OCI-LY1 (cell line): ENCODE measurements at regions not wholly inside any gene's neighbourhood (a gene's known extent, or its start where the extent isn't known, plus 50 kb on each side); places are given as distances from the start of the nearest gene placed in this dataset.
"Not testable (repeated sequence)": the region's sequence is repeated elsewhere in the genome, so short reads cannot be mapped to it uniquely, and the experiment has no call there.

Experiments
- CTCF ChIP-seq: fragments of 200-600 bp; sonication (generic), shearing (Covaris generic); IDR thresholded peaks from 2 replicates; pipeline ENCODE4 v1.5.1; 2017; ENCODE audit warnings: mild to moderate bottlenecking, antibody characterized with exemption, low read length, moderate library complexity, mixed read lengths
- EZH2 ChIP-seq: fragments of 200-600 bp; sonication (generic), shearing (Covaris generic); IDR thresholded peaks from 2 replicates; pipeline ENCODE4 v1.8.0; 2017; ENCODE audit warnings: borderline replicate concordance, mixed run types, mild to moderate bottlenecking, antibody characterized with exemption, low read length, moderate library complexity, mixed read lengths

GRCh38 chr17:77342656-77342990 lies 201.9 kb downstream of the SEC14L1 start:
- TF ChIP-seq EZH2, CTCF: not testable (repeated sequence)
